AG04449 (cell line): ENCODE measurements at regions not wholly inside any gene's neighbourhood (a gene's known extent, or its start where the extent isn't known, plus 50 kb on each side); places are given as distances from the start of the nearest gene placed in this dataset.
"Not testable (repeated sequence)": the region's sequence is repeated elsewhere in the genome, so short reads cannot be mapped to it uniquely, and the experiment has no call there.

Experiments used
- CTCF ChIA-PET: fragments of 350-600 bp; formaldehyde crosslinking; extraction: SDS; loops from one replicate; lab custom pipeline; 2021; ENCODE audit warnings: antibody characterized with exemption; lab: Yijun Ruan, JAX
- POLR2A ChIA-PET: fragments of 400-600, 350-600 bp; formaldehyde crosslinking; extraction: SDS; loops from one replicate; lab custom pipeline; 2020; ENCODE audit warnings: antibody characterized with exemption, inconsistent platforms; lab: Yijun Ruan, JAX
- DNase-seq: peaks from one replicate; pipeline ENCODE4 v3.0.0-alpha.2; 2010; ENCODE audit warnings: low read depth, low spot score
- H3K4me3 ChIP-seq: 2 replicates; pipeline ENCODE4 v1.5.1; 2011; ENCODE audit warnings: low read depth, mild to moderate bottlenecking, control low read depth, low read length
- CTCF ChIP-seq: IDR thresholded peaks from one replicate; pipeline ENCODE4 v1.5.1; 2011; ENCODE audit warnings: mild to moderate bottlenecking, moderate library complexity, low read length, control low read depth, inconsistent platforms; ENCODE audit not compliant: insufficient read depth; ENCODE audit errors: missing control alignments

- CTCF ChIA-PET = no interaction called here
- no peak for DNase-seq
- POLR2A ChIA-PET = no interaction called here
- no peak overlapping the region for H3K4me3 ChIP-seq
- no peak for TF ChIP-seq CTCF
These were observed 1889.3 kb upstream of the CELF4 start for GRCh38 chr18:39454866-39455265.

- POLR2A ChIA-PET = no interaction called here
- CTCF ChIA-PET = no interaction called here
- no peak for TF ChIP-seq CTCF
- DNase-seq = no peak
- no peak overlapping the region for H3K4me3 ChIP-seq
These were observed 1888.3 kb upstream of the CELF4 start for GRCh38 chr18:39453882-39454281.

GRCh38 chr18:39453356-39453755 lies 1887.8 kb upstream of the CELF4 start:
- TF ChIP-seq CTCF = no peak
- no peak for DNase-seq
- ChIA-PET CTCF (no interaction called here), POLR2A (no interaction called here)
- no peak overlapping the region for H3K4me3 ChIP-seq

- TF ChIP-seq CTCF = no peak
- ChIA-PET CTCF (no interaction called here), POLR2A (no interaction called here)
- no peak overlapping the region for H3K4me3 ChIP-seq
- DNase-seq = no peak
These were observed 1885.4 kb upstream of the CELF4 start for GRCh38 chr18:39450958-39451357.

GRCh38 chr18:39449566-39449965 lies 1884.0 kb upstream of the CELF4 start:
- no peak for DNase-seq
- ChIA-PET POLR2A (no interaction called here), CTCF (no interaction called here)
- no peak overlapping the region for H3K4me3 ChIP-seq
- no peak for TF ChIP-seq CTCF

GRCh38 chr18:39448942-39449341 lies 1883.3 kb upstream of the CELF4 start:
- no peak for TF ChIP-seq CTCF
- CTCF ChIA-PET = no interaction called here
- no peak for DNase-seq
- POLR2A ChIA-PET = no interaction called here
- H3K4me3 ChIP-seq = no peak overlapping the region

- H3K4me3 ChIP-seq, CTCF ChIA-PET, POLR2A ChIA-PET, DNase-seq: not testable (repeated sequence)
These were observed 1879.4 kb upstream of the CELF4 start for GRCh38 chr18:39444957-39445356.
